ENCODE measurements at regions not wholly inside any gene's neighbourhood (a gene's known extent, or its start where the extent isn't known, plus 50 kb on each side); places are given as distances from the start of the nearest gene placed in this dataset.

DNA sequence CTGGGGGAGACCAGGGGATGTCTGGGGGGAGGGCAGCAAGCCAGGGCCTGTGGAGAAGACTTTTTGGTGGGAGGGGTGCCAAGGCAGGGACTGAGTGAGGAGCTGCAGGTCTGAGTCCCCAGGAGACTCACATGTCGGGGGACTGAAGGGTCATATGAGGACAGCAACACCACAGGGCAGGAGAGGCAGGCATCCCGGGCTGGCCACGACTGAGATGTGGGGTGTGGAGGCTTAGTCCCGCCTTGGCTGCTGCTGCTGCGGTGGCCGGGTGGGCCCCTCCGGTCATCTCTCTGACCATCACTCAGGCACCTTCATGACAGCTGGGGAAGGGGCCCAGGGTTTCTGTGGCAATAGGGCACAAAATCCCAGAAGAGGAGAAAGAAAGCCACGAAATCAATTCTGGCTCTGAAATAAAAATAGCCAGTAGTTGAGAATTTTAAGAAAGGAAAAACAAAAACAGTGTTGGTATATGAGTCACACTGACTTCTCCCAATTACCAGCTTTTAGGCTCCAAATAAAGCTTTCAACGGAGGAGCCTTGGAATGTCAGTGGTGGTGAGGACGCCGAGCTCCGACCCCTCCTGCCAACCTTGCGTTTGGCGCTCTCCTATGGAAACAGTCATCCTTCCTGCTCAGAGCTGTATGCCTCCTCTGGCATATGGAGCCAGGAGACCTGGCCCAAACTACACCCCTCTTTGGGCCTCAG, 52.9 kb upstream of the ITGA11 start:
- no peak overlapping the region for H3K27ac ChIP-seq (ENCODE audit: low read length)
- H3K9me3 ChIP-seq (replicated peaks; ENCODE audit: insufficient read depth, low read length), result no peaks in the 10 kb centered on the region
- H3K9me2 ChIP-seq (replicated peaks; ENCODE audit: insufficient read depth, low read length), result no peaks in the 10 kb centered on the region
- H4K20me1 ChIP-seq (ENCODE audit: insufficient read depth, low read length), result no peaks in the 10 kb centered on the region
- no peaks in the 10 kb centered on the region for H3K36me3 ChIP-seq (replicated peaks; ENCODE audit: insufficient read depth, low read length)
- no peak overlapping the region for H3K4me3 ChIP-seq (ENCODE audit: low read length)
- H3K4me2 ChIP-seq (ENCODE audit: low read depth, low read length), result no peak overlapping the region
- H2AFZ ChIP-seq (ENCODE audit: low read length), result no peak overlapping the region
- TF ChIP-seq, protein P1, sequence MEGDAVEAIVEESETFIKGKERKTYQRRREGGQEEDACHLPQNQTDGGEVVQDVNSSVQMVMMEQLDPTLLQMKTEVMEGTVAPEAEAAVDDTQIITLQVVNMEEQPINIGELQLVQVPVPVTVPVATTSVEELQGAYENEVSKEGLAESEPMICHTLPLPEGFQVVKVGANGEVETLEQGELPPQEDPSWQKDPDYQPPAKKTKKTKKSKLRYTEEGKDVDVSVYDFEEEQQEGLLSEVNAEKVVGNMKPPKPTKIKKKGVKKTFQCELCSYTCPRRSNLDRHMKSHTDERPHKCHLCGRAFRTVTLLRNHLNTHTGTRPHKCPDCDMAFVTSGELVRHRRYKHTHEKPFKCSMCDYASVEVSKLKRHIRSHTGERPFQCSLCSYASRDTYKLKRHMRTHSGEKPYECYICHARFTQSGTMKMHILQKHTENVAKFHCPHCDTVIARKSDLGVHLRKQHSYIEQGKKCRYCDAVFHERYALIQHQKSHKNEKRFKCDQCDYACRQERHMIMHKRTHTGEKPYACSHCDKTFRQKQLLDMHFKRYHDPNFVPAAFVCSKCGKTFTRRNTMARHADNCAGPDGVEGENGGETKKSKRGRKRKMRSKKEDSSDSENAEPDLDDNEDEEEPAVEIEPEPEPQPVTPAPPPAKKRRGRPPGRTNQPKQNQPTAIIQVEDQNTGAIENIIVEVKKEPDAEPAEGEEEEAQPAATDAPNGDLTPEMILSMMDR (IDR thresholded peaks at IDR 0.05; ENCODE audit: low read length), result no peak
- TF ChIP-seq EZH2phosphoT487 (IDR thresholded peaks at IDR 0.05; ENCODE audit: low read length) (no peak), EZH2 (optimal IDR thresholded peaks at IDR 0.05; ENCODE audit: low read depth, low read length) (no peak)
- no peaks in the 10 kb centered on the region for H3F3A ChIP-seq (ENCODE audit: insufficient read depth, low read length)
- no peak for DNase-seq
- H3K4me1 ChIP-seq (ENCODE audit: low read length), result no peaks in the 10 kb centered on the region
- no peak overlapping the region for H3K9ac ChIP-seq (ENCODE audit: low read length)
- no peaks in the 10 kb centered on the region for H3K79me2 ChIP-seq (ENCODE audit: low read length)
- no peaks in the 10 kb centered on the region for H3K27me3 ChIP-seq (replicated peaks; ENCODE audit: insufficient read depth, low read length)

DNA sequence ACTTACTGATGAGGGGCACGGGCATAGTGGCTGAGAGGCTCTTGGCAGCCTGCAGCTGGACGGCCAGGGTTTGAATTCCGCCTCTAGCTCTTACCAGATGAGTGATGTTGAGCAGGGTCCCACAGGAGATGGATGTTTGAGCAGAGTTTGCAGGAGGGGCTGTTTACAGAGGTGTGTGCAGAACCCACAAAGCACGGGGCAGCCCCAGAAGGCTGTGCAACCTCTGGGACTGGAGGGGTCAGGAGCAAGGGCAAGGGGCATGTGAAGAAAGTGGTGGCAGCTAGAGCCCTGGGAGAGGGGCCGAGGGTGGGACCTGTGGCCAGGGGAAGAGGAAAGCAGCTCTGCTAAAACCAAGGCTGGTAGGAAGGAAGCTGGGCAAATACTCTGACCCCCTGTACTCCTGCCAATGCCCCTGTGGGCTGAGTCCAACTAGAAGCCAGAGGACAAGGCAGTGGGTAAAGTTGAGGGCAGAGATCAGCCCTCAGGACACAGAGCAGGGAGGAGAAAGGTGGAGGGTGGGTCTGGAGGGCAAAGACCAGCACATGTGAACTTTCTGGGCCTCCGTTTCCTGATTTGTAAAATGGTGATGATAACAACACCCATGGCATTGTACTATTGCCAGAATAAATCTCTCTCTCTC, 53.9 kb upstream of the ITGA11 start:
- Histone ChIP-seq H3K4me2 (ENCODE audit: low read depth, low read length) (no peak overlapping the region), H4K20me1 (ENCODE audit: insufficient read depth, low read length) (no peaks in the 10 kb centered on the region), H3K4me1 (ENCODE audit: low read length) (no peaks in the 10 kb centered on the region), H3F3A (ENCODE audit: insufficient read depth, low read length) (no peaks in the 10 kb centered on the region), H3K27me3 (replicated peaks; ENCODE audit: insufficient read depth, low read length) (no peaks in the 10 kb centered on the region), H3K9me2 (replicated peaks; ENCODE audit: insufficient read depth, low read length) (no peaks in the 10 kb centered on the region), H3K9ac (ENCODE audit: low read length) (no peak overlapping the region), H3K27ac (ENCODE audit: low read length) (no peak overlapping the region), H3K36me3 (replicated peaks; ENCODE audit: insufficient read depth, low read length) (no peaks in the 10 kb centered on the region), H3K4me3 (ENCODE audit: low read length) (no peak overlapping the region), H3K9me3 (replicated peaks; ENCODE audit: insufficient read depth, low read length) (no peaks in the 10 kb centered on the region), H3K79me2 (ENCODE audit: low read length) (no peaks in the 10 kb centered on the region), H2AFZ (ENCODE audit: low read length) (no peak overlapping the region)
- DNase-seq, result no peak
- no peak for TF ChIP-seq EZH2phosphoT487 (IDR thresholded peaks at IDR 0.05; ENCODE audit: low read length)
- TF ChIP-seq, protein P1 (IDR thresholded peaks at IDR 0.05; ENCODE audit: low read length), result no peak
- no peak for TF ChIP-seq EZH2 (optimal IDR thresholded peaks at IDR 0.05; ENCODE audit: low read depth, low read length)

DNA sequence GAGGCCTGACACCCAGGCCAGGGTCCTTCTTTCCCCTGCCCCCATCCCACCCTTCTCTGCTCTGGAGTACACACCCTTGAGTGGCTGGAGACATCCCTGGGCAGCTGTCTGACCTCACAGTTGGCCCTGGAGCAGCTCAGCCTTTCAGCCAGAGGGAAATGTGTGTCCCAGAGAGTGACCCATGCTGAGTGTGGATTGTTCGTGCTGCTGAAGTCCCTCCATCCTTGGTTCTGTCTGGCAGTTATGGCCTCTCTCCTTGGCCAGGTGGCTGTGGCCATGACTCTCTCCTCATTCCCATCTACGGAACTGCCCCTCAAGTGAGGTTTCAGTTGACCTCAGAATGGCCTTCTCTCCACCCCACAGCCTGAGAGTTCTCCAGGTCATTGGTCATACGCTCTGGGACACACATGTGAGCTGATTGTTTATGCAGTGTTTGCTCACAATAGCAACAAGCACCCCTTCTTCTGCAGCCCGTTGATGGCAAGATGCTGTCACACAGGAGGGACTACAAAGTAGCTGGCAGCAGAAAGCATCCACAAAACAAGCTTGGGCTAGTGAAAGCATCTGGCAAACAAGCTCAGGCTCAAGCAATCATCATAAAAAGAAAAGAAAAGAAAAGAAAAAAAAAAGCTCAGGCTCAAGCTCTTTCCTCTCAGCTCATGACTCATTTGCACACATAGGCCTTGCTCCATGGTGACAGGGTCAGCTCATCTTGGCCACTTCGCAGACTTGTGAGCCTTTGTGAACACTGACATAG, 55.3 kb upstream of the ITGA11 start:
- Histone ChIP-seq H3K9me2 (replicated peaks; ENCODE audit: insufficient read depth, low read length) (no peaks in the 10 kb centered on the region), H3K79me2 (ENCODE audit: low read length) (no peaks in the 10 kb centered on the region), H4K20me1 (ENCODE audit: insufficient read depth, low read length) (no peaks in the 10 kb centered on the region), H3K4me1 (ENCODE audit: low read length) (no peaks in the 10 kb centered on the region), H3K4me2 (ENCODE audit: low read depth, low read length) (no peak overlapping the region), H2AFZ (ENCODE audit: low read length) (no peak overlapping the region), H3K9ac (ENCODE audit: low read length) (no peak overlapping the region), H3K27me3 (replicated peaks; ENCODE audit: insufficient read depth, low read length) (no peaks in the 10 kb centered on the region), H3K36me3 (replicated peaks; ENCODE audit: insufficient read depth, low read length) (no peaks in the 10 kb centered on the region), H3F3A (ENCODE audit: insufficient read depth, low read length) (no peaks in the 10 kb centered on the region), H3K4me3 (ENCODE audit: low read length) (no peak overlapping the region), H3K27ac (ENCODE audit: low read length) (no peak overlapping the region), H3K9me3 (replicated peaks; ENCODE audit: insufficient read depth, low read length) (no peaks in the 10 kb centered on the region)
- no peak for DNase-seq
- TF ChIP-seq, protein P1 (IDR thresholded peaks at IDR 0.05; ENCODE audit: low read length), result no peak
- no peak for TF ChIP-seq EZH2 (optimal IDR thresholded peaks at IDR 0.05; ENCODE audit: low read depth, low read length)
- TF ChIP-seq EZH2phosphoT487 (IDR thresholded peaks at IDR 0.05; ENCODE audit: low read length), result no peak
